ENCODE measurements at regions not wholly inside any gene's neighbourhood (a gene's known extent, or its start where the extent isn't known, plus 50 kb on each side); places are given as distances from the start of the nearest gene placed in this dataset.

DNA sequence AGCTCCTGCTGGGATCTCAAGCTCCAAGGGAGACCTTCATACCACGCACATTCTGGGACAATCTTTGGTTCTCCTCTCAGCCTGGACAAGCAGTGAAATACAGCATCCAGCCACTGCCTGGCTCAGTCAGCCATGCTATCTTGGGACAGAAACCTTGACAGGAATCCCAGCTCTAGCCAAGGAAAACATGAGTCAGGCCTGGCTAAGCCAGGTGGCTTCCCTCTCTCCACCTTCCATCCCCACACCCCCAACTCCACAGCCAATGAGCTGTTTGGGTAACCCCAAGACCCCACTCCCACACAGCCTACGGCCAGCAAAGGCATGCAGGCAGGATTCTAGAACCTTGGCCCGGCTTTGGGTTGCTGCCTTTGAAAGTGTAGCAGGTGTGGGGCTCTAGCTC lies 64.9 kb downstream of the MCFD2 start:
- no peak for TF ChIP-seq POLR2A (IDR thresholded peaks at IDR 0.05)
- TF ChIP-seq, protein P1, sequence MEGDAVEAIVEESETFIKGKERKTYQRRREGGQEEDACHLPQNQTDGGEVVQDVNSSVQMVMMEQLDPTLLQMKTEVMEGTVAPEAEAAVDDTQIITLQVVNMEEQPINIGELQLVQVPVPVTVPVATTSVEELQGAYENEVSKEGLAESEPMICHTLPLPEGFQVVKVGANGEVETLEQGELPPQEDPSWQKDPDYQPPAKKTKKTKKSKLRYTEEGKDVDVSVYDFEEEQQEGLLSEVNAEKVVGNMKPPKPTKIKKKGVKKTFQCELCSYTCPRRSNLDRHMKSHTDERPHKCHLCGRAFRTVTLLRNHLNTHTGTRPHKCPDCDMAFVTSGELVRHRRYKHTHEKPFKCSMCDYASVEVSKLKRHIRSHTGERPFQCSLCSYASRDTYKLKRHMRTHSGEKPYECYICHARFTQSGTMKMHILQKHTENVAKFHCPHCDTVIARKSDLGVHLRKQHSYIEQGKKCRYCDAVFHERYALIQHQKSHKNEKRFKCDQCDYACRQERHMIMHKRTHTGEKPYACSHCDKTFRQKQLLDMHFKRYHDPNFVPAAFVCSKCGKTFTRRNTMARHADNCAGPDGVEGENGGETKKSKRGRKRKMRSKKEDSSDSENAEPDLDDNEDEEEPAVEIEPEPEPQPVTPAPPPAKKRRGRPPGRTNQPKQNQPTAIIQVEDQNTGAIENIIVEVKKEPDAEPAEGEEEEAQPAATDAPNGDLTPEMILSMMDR (IDR thresholded peaks at IDR 0.05), result no peak
- intact Hi-C loops (cut with DNase I), result no loop called here
- peaks cover 0 to 10% (median 0%) of the 10 kb centered on the region in 12 donors for H3K9me3 ChIP-seq
- peak overlapping the region in 11 of 12 donors; percentile 82 to 98 (median 92) for H3K27ac ChIP-seq
- peak in 3 of 4 donors; percentile 27 to 52 (median 51) for ATAC-seq
- no peak overlapping the region for H3K4me3 ChIP-seq
- peak in 4 of 5 donors; percentile 55 to 87 (median 60) for DNase-seq
- H3K4me1 ChIP-seq, result peaks cover 32 to 77% (median 65%) of the 10 kb centered on the region in 12 donors
- 51 to 76% (median 65%) methylated on average over 2 to 3 of the region's 3 CpGs for WGBS, 4 donors
- H3K36me3 ChIP-seq, result no peaks in the 10 kb centered on the region
- H3K27me3 ChIP-seq, result no peaks in the 10 kb centered on the region

DNA sequence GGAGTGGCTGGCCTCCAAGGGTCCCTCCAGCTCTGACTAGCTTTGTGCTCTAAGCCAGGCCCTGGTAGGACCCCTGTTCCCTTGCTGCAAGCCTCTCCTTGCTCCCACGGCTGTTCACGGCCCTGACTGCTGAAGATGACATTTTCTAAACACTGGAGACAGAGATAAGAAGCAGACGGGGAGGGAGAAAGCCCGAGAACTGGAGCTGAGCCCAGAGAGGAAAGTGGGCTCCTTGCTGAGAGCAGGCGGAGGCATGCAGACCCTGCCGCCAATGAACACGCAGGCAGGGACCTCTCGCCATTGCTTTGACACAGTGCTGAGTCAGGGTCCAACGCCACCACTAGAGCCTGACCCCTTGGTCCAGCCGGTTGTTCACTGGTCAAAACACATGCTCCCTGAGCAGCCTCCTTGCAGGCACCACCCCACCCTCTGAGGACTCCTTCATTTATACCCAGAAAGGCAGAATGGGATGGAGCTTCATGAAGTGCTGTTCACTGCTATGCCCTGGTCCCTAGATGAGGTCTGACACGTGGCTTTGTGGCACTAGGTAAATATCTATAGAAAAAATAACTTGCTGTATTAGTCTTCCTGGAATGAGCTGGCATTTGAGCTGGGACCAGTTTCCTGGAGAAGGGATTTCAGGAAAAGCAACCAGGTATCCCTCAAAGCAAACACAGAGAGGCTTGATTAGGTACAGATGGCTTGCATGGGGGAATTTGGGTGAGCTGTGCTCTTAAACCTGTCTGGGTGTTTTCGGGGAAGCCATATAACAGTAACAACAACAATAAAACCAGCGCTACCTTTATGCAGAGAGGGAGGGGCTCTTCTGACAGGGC lies 65.7 kb downstream of the MCFD2 start:
- 37 to 46% (median 39%) methylated on average over 13 of the region's 13 CpGs for WGBS, 4 donors
- peak overlapping the region; percentile 54 to 98 (median 92) for H3K27ac ChIP-seq
- TF ChIP-seq, protein P1 (IDR thresholded peaks at IDR 0.05), result no peak
- no peak for TF ChIP-seq POLR2A (IDR thresholded peaks at IDR 0.05)
- peaks cover 32 to 76% (median 67%) of the 10 kb centered on the region in 12 donors for H3K4me1 ChIP-seq
- H3K4me3 ChIP-seq, result no peak overlapping the region
- no peaks in the 10 kb centered on the region for H3K36me3 ChIP-seq
- peaks cover 0 to 10% (median 0%) of the 10 kb centered on the region in 12 donors for H3K9me3 ChIP-seq
- DNase-seq (peak; percentile 71 to 91 (median 77)), ATAC-seq (peak in 3 of 4 donors; percentile 4 to 51 (median 29))
- H3K27me3 ChIP-seq, result no peaks in the 10 kb centered on the region
- intact Hi-C loops (cut with DNase I), result loop anchor here in 5 of 10 donors (5.0 kb wide), 1 partner anchor 38 kb away; no protein-coding TSS in a partner anchor

DNA sequence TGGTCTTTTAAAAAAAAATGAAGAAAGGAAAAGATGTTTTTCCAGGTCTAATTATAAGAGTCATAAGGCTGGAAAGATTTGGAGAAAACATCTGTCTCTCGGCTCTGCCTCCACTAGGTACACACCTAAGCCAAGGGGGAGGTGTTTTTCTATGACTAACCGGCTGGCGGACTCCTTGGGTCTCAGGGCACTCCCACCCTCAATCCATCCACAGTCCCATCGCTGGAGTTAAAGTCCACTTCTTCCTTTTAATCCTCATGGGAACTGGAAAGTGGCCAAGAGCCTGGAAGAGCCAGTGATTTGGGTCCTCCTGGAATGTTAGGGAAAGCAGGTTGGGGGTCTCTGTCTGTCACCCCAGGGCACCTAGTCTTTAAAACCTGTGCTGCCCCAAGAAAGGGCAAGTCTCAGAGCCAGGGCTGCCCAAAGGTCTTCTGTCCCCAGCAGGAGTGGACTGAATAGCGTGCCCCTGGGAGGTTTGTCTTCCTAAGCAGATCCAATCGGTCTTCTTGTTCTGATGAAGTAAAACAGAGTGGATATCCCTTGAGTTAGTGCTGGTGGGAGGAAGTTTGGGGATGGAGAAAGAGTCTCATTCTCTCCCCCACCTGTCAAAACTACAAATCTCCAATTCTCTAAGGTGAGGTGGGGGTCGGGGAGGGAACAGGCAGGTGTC lies 66.4 kb downstream of the MCFD2 start:
- TF ChIP-seq POLR2A (IDR thresholded peaks at IDR 0.05), result no peak
- TF ChIP-seq, protein P1 (IDR thresholded peaks at IDR 0.05), result no peak
- Histone ChIP-seq H3K27ac (peak overlapping the region; percentile 54 to 98 (median 92)), H3K36me3 (no peaks in the 10 kb centered on the region), H3K27me3 (no peaks in the 10 kb centered on the region), H3K4me1 (peaks cover 32 to 69% (median 60%) of the 10 kb centered on the region in 12 donors), H3K4me3 (no peak overlapping the region), H3K9me3 (peaks cover 0 to 10% (median 0%) of the 10 kb centered on the region in 12 donors)
- peak in 1 of 5 donors; percentile 44 for DNase-seq
- intact Hi-C loops (cut with DNase I), result loop anchor here in 5 of 10 donors (5.0 kb wide), 1 partner anchor 37 kb away; no protein-coding TSS in a partner anchor
- no peak for ATAC-seq
- 53 to 63% (median 57%) methylated on average over 7 of the region's 7 CpGs for WGBS, 4 donors

DNA sequence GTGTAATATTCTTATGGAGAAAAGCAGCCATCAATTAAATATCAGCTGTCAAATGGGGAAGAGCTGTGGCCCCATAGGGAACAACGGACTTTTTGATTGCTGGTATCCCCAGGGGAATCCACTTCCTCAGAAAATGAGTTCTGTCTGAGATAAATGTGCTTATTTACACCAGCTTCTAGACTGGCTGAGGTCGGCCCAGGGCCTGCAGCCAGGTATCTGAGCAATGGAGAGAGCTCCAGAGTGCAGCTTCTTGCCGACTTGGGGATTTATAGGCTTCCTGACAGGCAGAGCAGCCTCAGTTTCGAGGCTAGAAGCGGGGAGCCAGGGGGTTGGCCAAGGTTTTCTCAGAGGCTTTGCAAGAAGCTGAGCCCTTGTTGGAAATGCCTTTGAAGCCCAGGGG lies 67.2 kb downstream of the MCFD2 start:
- H3K9me3 ChIP-seq, result peaks cover 0 to 7% (median 0%) of the 10 kb centered on the region in 12 donors
- WGBS, 4 donors, result 15 to 37% (median 31%) methylated on average over 3 to 5 of the region's 5 CpGs
- H3K27ac ChIP-seq, result peak overlapping the region; percentile 80 to 98 (median 92)
- H3K4me3 ChIP-seq, result no peak overlapping the region
- ATAC-seq (no peak), DNase-seq (peak in 1 of 5 donors; percentile 53)
- intact Hi-C loops (cut with DNase I), result loop anchor here in 6 of 10 donors (1.0 to 5.0 kb wide), 2 partner anchors 34 to 36 kb away; no protein-coding TSS in a partner anchor
- peaks cover 32 to 63% (median 58%) of the 10 kb centered on the region in 12 donors for H3K4me1 ChIP-seq
- H3K27me3 ChIP-seq, result no peaks in the 10 kb centered on the region
- H3K36me3 ChIP-seq, result no peaks in the 10 kb centered on the region
- TF ChIP-seq POLR2A (IDR thresholded peaks at IDR 0.05), result no peak
- TF ChIP-seq, protein P1 (IDR thresholded peaks at IDR 0.05), result no peak
